Uterus (tissue), 3 donors: ENCODE measurements at regions not wholly inside any gene's neighbourhood (a gene's known extent, or its start where the extent isn't known, plus 50 kb on each side); places are given as distances from the start of the nearest gene placed in this dataset.
"Not testable (repeated sequence)": the region's sequence is repeated elsewhere in the genome, so short reads cannot be mapped to it uniquely, and the experiment has no call there.

ENCODE experiments used
- DNase-seq, 2 donors: peaks; one replicate each; pipeline ENCODE4 v3.0.0-alpha.2; 2019 to 2020
- H3K27ac ChIP-seq, 2 donors: fragments of 200-600 bp; sonication (generic); 1 replicate in 1 of 2; 2 replicates in 1 of 2; pipeline ENCODE4 v1.5.1; 2016 to 2018
- H3K27me3 ChIP-seq, 2 donors: fragments of 200-600 bp; sonication (generic); one replicate each; pipeline ENCODE4 v1.5.1; 2018 to 2019; ENCODE audit warnings: control low read depth in 1 of 2
- H3K36me3 ChIP-seq, 2 donors: fragments of 200-600 bp; sonication (generic); one replicate each; pipeline ENCODE4 v1.5.1; 2019; ENCODE audit warnings: control low read depth in 1 of 2
- H3K4me1 ChIP-seq, 2 donors: fragments of 200-600 bp; sonication (generic); one replicate each; pipeline ENCODE4 v1.5.1; 2018 to 2019; ENCODE audit warnings: control low read depth in 1 of 2
- H3K4me3 ChIP-seq, 2 donors: fragments of 200-600 bp; sonication (generic); 1 replicate in 1 of 2; 2 replicates in 1 of 2; pipeline ENCODE4 v1.5.1; 2018 to 2019; ENCODE audit warnings: mild to moderate bottlenecking in 1 of 2
- H3K9me3 ChIP-seq, 2 donors: fragments of 200-600 bp; sonication (generic); one replicate each; pipeline ENCODE4 v1.5.1; 2019; ENCODE audit warnings: control low read depth in 1 of 2
- POLR2A ChIP-seq, 2 donors: fragments of 450-650 bp; IDR thresholded peaks; one replicate each; pipeline ENCODE4 v1.6.1; 2016; ENCODE audit warnings: antibody characterized with exemption in 2 of 2, mild to moderate bottlenecking in 1 of 2, moderate library complexity in 1 of 2
- intact Hi-C: fragments of 100-400 bp; cut with DNase I; formaldehyde crosslinking; loops from one replicate; pipeline ENCODE4 v1.15.1; 2023; ENCODE audit warnings: low total_unique reads
- TF ChIP-seq, protein P1 (sequence below), 4 experiments: fragments of 200-600 bp in 2 of 4; fragments of 450-650 bp in 2 of 4; sonication (generic) in 2 of 4; IDR thresholded peaks; one replicate each; pipeline ENCODE4 v1.5.1; 2016 to 2019; ENCODE audit warnings: antibody characterized with exemption in 4 of 4, mild to moderate bottlenecking in 2 of 4, moderate library complexity in 1 of 4
- donor health status: DM: yes; HTN: yes; CAD: no.

DNA sequence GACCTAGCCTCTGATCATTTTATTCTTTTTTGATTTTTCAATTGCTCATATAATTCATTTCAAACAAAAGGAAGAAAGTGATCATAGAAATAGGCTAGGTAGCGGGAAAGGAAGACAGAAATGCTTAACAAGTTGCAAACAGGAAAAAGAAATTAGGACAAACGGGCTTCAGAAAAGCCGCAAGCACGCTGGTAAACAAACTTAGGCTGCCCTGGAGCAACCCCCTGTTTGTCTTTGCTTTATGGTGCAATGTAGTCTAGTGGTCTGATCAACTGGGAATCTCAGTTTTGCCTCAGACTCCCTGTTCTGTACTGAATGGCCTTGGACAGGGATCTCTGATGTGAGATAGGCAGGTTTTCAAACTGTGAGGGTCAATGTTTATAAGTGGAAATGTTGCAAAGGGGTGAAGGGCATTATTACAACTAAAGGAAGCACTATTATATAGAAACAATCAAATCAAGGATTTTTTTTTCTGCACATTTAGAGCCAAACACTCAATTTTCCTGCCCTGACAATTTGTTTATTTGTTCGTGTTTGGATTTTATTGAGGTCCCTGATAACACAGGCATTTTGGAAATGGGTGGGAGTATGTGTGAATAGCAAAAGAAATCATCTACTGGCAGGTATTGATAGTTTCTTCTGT is 146.8 kb upstream of the NRIP1 start:
- TF ChIP-seq, protein P1, sequence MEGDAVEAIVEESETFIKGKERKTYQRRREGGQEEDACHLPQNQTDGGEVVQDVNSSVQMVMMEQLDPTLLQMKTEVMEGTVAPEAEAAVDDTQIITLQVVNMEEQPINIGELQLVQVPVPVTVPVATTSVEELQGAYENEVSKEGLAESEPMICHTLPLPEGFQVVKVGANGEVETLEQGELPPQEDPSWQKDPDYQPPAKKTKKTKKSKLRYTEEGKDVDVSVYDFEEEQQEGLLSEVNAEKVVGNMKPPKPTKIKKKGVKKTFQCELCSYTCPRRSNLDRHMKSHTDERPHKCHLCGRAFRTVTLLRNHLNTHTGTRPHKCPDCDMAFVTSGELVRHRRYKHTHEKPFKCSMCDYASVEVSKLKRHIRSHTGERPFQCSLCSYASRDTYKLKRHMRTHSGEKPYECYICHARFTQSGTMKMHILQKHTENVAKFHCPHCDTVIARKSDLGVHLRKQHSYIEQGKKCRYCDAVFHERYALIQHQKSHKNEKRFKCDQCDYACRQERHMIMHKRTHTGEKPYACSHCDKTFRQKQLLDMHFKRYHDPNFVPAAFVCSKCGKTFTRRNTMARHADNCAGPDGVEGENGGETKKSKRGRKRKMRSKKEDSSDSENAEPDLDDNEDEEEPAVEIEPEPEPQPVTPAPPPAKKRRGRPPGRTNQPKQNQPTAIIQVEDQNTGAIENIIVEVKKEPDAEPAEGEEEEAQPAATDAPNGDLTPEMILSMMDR (IDR thresholded peaks at IDR 0.05) = no peak
- no peak for TF ChIP-seq POLR2A (IDR thresholded peaks at IDR 0.05)
- Histone ChIP-seq H3K9me3 (no peaks in the 10 kb centered on the region), H3K36me3 (no peaks in the 10 kb centered on the region), H3K4me3 (no peak overlapping the region), H3K4me1 (no peaks in the 10 kb centered on the region), H3K27me3 (no peaks in the 10 kb centered on the region), H3K27ac (no peak overlapping the region)
- intact Hi-C loops = no loop called here
- no peak for DNase-seq

DNA sequence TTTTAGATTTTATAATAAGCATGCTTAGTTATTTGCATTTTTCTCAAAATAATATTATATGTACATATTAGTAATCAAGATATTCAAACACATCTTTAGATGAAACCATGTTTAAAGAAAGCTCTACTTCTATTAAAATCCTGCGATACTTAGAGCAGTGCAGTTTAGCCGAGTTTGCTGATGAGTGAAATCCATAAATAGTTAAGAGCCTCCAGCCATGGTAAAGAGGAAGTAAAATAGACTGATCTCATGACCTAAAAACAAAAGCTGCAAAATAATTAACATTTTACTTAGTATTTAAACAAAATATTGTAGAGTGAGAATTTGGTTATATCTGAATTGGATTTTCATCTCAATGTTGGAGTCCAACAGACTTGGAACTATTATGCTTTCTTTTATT is 147.4 kb upstream of the NRIP1 start:
- intact Hi-C loops = no loop called here
- H3K36me3 ChIP-seq = no peaks in the 10 kb centered on the region
- no peaks in the 10 kb centered on the region for H3K27me3 ChIP-seq
- H3K4me1 ChIP-seq = no peaks in the 10 kb centered on the region
- H3K9me3 ChIP-seq = no peaks in the 10 kb centered on the region
- DNase-seq = no peak
- no peak for TF ChIP-seq POLR2A (IDR thresholded peaks at IDR 0.05)
- TF ChIP-seq, protein P1 (IDR thresholded peaks at IDR 0.05) = no peak
- H3K4me3 ChIP-seq = no peak overlapping the region
- no peak overlapping the region for H3K27ac ChIP-seq

DNA sequence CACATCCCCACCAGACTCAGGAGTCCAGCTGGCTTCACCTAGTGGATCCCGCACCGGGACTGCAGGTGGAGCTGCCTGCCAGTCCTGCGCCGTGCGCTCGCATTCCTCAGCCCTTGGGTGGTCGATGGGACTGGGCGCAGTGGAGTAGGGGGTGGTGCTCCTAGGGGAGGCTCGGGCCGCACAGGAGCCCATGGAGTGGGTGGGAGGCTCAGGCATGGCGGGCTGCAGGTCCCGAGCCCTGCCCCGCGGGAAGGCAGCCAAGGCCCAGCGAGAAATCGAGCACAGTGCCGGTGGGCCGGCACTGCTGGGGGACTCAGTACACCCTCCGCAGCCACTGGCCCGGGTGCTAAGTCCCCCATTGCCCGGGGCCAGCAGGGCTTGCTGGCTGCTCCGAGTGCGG is 153.7 kb upstream of the NRIP1 start:
- intact Hi-C loops, DNase-seq: not testable (repeated sequence)

GRCh38 chr21:15219039-15219438 is 154.2 kb upstream of the NRIP1 start:
- Histone ChIP-seq H3K9me3 (no peaks in the 10 kb centered on the region), H3K36me3 (no peaks in the 10 kb centered on the region), H3K27me3 (no peaks in the 10 kb centered on the region), H3K27ac (no peak overlapping the region), H3K4me3 (no peak overlapping the region), H3K4me1 (no peaks in the 10 kb centered on the region)
- DNase-seq = no peak
- no peak for TF ChIP-seq POLR2A (IDR thresholded peaks at IDR 0.05)
- intact Hi-C loops = no loop called here

More for the DNA sequence above, 153.7 kb upstream of the NRIP1 start:
- H3K36me3 ChIP-seq, H3K4me1 ChIP-seq, H3K4me3 ChIP-seq, H3K27me3 ChIP-seq, H3K27ac ChIP-seq, H3K9me3 ChIP-seq: not testable (repeated sequence)

- Histone ChIP-seq H3K9me3 (no peaks in the 10 kb centered on the region), H3K4me3 (no peak overlapping the region), H3K4me1 (no peaks in the 10 kb centered on the region), H3K27ac (no peak overlapping the region), H3K27me3 (no peaks in the 10 kb centered on the region), H3K36me3 (no peaks in the 10 kb centered on the region)
- TF ChIP-seq, protein P1 (IDR thresholded peaks at IDR 0.05) = no peak
- TF ChIP-seq POLR2A (IDR thresholded peaks at IDR 0.05) = no peak
- intact Hi-C loops = no loop called here
- DNase-seq = no peak
Observed at GRCh38 chr21:15219894-15220293, 155.1 kb upstream of the NRIP1 start.

DNA sequence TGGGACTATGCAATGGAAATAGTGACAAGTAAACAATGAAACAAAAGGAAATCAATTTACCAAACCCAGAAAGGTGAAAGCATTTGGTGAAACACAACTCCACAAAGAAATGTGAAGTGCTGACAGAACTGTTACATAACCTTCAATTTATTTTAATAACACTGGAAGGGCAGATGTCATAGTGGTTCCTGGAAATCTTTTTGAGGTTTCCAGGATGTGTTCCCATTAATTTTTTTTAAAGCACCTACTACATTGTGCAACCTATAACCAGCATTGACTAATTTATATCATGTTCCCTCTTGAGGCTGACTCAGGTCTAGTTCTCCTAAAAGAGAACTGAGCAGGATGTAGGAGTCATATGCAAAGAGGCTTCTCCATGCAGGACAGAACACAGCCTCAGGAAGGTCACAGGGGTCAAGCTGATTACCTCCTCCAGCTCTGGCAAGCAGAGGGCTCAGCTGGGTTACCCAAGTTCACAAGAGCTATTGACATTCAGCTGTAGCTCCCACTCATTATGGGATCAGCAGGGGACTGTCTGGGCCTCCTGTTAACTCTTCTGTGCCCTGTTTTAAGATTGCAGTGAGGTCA is 157.1 kb upstream of the NRIP1 start:
- Histone ChIP-seq H3K27me3 (no peaks in the 10 kb centered on the region), H3K4me1 (no peaks in the 10 kb centered on the region), H3K27ac (no peak overlapping the region), H3K4me3 (no peak overlapping the region), H3K9me3 (no peaks in the 10 kb centered on the region), H3K36me3 (no peaks in the 10 kb centered on the region)
- intact Hi-C loops = no loop called here
- no peak for TF ChIP-seq POLR2A (IDR thresholded peaks at IDR 0.05)
- TF ChIP-seq, protein P1 (IDR thresholded peaks at IDR 0.05) = no peak
- DNase-seq = no peak
